GM18505 (cell line): ENCODE measurements at regions not wholly inside any gene's neighbourhood (a gene's known extent, or its start where the extent isn't known, plus 50 kb on each side); places are given as distances from the start of the nearest gene placed in this dataset.
"Not testable (repeated sequence)": the region's sequence is repeated elsewhere in the genome, so short reads cannot be mapped to it uniquely, and the experiment has no call there.

Experiments used
- ATAC-seq: cut with Tn5 transposase; IDR thresholded peaks from one replicate; pipeline ENCODE4 v1.9.1; 2021; ENCODE audit not compliant: unreplicated experiment
- POLR2A ChIP-seq: IDR thresholded peaks from 4 replicates; pipeline ENCODE4 v1.6.1; 2011; ENCODE audit warnings: borderline replicate concordance; ENCODE audit not compliant: insufficient read depth, insufficient read length; ENCODE audit errors: extremely low read depth

- ATAC-seq, result no peak
- no peak for TF ChIP-seq POLR2A
Observed at GRCh38 chr5:52620315-52620714, 167.4 kb upstream of the ITGA1 start.

- no peak for TF ChIP-seq POLR2A
- no peak for ATAC-seq
Observed at GRCh38 chr5:52623291-52623690, 164.4 kb upstream of the ITGA1 start.

GRCh38 chr5:52624291-52624690 is 163.4 kb upstream of the ITGA1 start:
- no peak for ATAC-seq

GRCh38 chr5:52626312-52626711 is 161.4 kb upstream of the ITGA1 start:
- TF ChIP-seq POLR2A, result no peak
- no peak for ATAC-seq

More at GRCh38 chr5:52624291-52624690, 163.4 kb upstream of the ITGA1 start:
- no peak for TF ChIP-seq POLR2A

- no peak for ATAC-seq
- TF ChIP-seq POLR2A, result no peak
Observed at GRCh38 chr5:52627740-52628139, 160.0 kb upstream of the ITGA1 start.

GRCh38 chr5:52632281-52632680 is 155.4 kb upstream of the ITGA1 start:
- ATAC-seq, result no peak
- TF ChIP-seq POLR2A, result no peak

- ATAC-seq, result not testable (repeated sequence)
Observed at GRCh38 chr5:52634171-52634570, 153.5 kb upstream of the ITGA1 start.

GRCh38 chr5:52638732-52639131 is 149.0 kb upstream of the ITGA1 start:
- TF ChIP-seq POLR2A, result no peak
- no peak for ATAC-seq

- ATAC-seq, result no peak
- no peak for TF ChIP-seq POLR2A
Observed at GRCh38 chr5:52648726-52649125, 139.0 kb upstream of the ITGA1 start.

- TF ChIP-seq POLR2A, result no peak
- no peak for ATAC-seq
Observed at GRCh38 chr5:52655163-52655562, 132.6 kb upstream of the ITGA1 start.

- ATAC-seq, result no peak
- no peak for TF ChIP-seq POLR2A
Observed at GRCh38 chr5:52656569-52657246, 131.0 kb upstream of the ITGA1 start.

- no peak for TF ChIP-seq POLR2A
- ATAC-seq, result no peak
Observed at GRCh38 chr5:52657247-52657645, 130.5 kb upstream of the ITGA1 start.

- TF ChIP-seq POLR2A, result no peak
- ATAC-seq, result no peak
Observed at GRCh38 chr5:52658246-52658645, 129.5 kb upstream of the ITGA1 start.

- no peak for ATAC-seq
- no peak for TF ChIP-seq POLR2A
Observed at GRCh38 chr5:52660621-52661020, 127.1 kb upstream of the ITGA1 start.
